NCI-H748 (cell line): ENCODE measurements at regions not wholly inside any gene's neighbourhood (a gene's known extent, or its start where the extent isn't known, plus 50 kb on each side); places are given as distances from the start of the nearest gene placed in this dataset.
"Not testable (repeated sequence)": the region's sequence is repeated elsewhere in the genome, so short reads cannot be mapped to it uniquely, and the experiment has no call there.

Experiments
- DNase-seq: peaks from one replicate; lab custom pipeline; 2025; ENCODE audit not compliant: unreplicated experiment; lab: John Stamatoyannopoulos, UW

- peak; percentile 57 for DNase-seq
Measured at GRCh38 chr15:47027322-47027946, 689.9 kb upstream of the SEMA6D start.

GRCh38 chr15:47035475-47036406 lies 681.6 kb upstream of the SEMA6D start:
- no peak for DNase-seq

GRCh38 chr15:47037003-47037402 lies 680.3 kb upstream of the SEMA6D start:
- no peak for DNase-seq

- DNase-seq = no peak
Measured at GRCh38 chr15:47039225-47039624, 678.1 kb upstream of the SEMA6D start.

- no peak for DNase-seq
Measured at GRCh38 chr15:47041301-47041700, 676.0 kb upstream of the SEMA6D start.

GRCh38 chr15:47047981-47048380 lies 669.3 kb upstream of the SEMA6D start:
- not testable (repeated sequence) for DNase-seq

GRCh38 chr15:47066392-47066791 lies 650.9 kb upstream of the SEMA6D start:
- DNase-seq = peak; percentile 13

GRCh38 chr15:47077846-47078245 lies 639.5 kb upstream of the SEMA6D start:
- not testable (repeated sequence) for DNase-seq

- DNase-seq = no peak
Measured at GRCh38 chr15:47095833-47096232, 621.5 kb upstream of the SEMA6D start.

GRCh38 chr15:47098526-47098925 lies 618.8 kb upstream of the SEMA6D start:
- DNase-seq = not testable (repeated sequence)

GRCh38 chr15:47099801-47100200 lies 617.5 kb upstream of the SEMA6D start:
- DNase-seq = not testable (repeated sequence)

- DNase-seq = not testable (repeated sequence)
Measured at GRCh38 chr15:47108800-47109199, 608.5 kb upstream of the SEMA6D start.

- no peak for DNase-seq
Measured at GRCh38 chr15:47116698-47117097, 600.6 kb upstream of the SEMA6D start.

- no peak for DNase-seq
Measured at GRCh38 chr15:47119349-47119748, 598.0 kb upstream of the SEMA6D start.

GRCh38 chr15:47124430-47125102 lies 592.7 kb upstream of the SEMA6D start:
- DNase-seq = no peak

GRCh38 chr15:47129033-47129432 lies 588.3 kb upstream of the SEMA6D start:
- DNase-seq = peak; percentile 0

- not testable (repeated sequence) for DNase-seq
Measured at GRCh38 chr15:47131450-47131849, 585.9 kb upstream of the SEMA6D start.

- DNase-seq = peak; percentile 75
Measured at GRCh38 chr15:47135267-47135666, 582.0 kb upstream of the SEMA6D start.

GRCh38 chr15:47136236-47136635 lies 581.1 kb upstream of the SEMA6D start:
- DNase-seq = no peak

GRCh38 chr15:47139965-47140364 lies 577.3 kb upstream of the SEMA6D start:
- DNase-seq = no peak

- DNase-seq = no peak
Measured at GRCh38 chr15:47157827-47158226, 559.5 kb upstream of the SEMA6D start.

GRCh38 chr15:47158573-47158972 lies 558.7 kb upstream of the SEMA6D start:
- DNase-seq = no peak
